GM18951 (cell line): ENCODE measurements at regions not wholly inside any gene's neighbourhood (a gene's known extent, or its start where the extent isn't known, plus 50 kb on each side); places are given as distances from the start of the nearest gene placed in this dataset.
"Not testable (repeated sequence)": the region's sequence is repeated elsewhere in the genome, so short reads cannot be mapped to it uniquely, and the experiment has no call there.

Experiments used
- POLR2A ChIP-seq: IDR thresholded peaks from 4 replicates; pipeline ENCODE4 v1.6.1; 2011; ENCODE audit warnings: mild to moderate bottlenecking; ENCODE audit not compliant: insufficient read length, insufficient read depth; ENCODE audit errors: extremely low read depth
- in situ Hi-C: fragments of 300-500 bp; cut with MboI; formaldehyde crosslinking; loops from one replicate; pipeline ENCODE4 v1.12.0; 2022; ENCODE audit warnings: low sequenced_read_pairs, mixed read lengths, inconsistent platforms; ENCODE audit not compliant: unreplicated experiment

GRCh38 chr5:60036192-60036938, 142.8 kb upstream of the PDE4D start:
- in situ Hi-C loops: no loop called here
- TF ChIP-seq POLR2A: no peak

GRCh38 chr5:60026161-60026560, 132.6 kb upstream of the PDE4D start:
- in situ Hi-C loops: no loop called here
- TF ChIP-seq POLR2A: no peak

GRCh38 chr5:60024104-60024503, 130.6 kb upstream of the PDE4D start:
- in situ Hi-C loops: no loop called here
- no peak for TF ChIP-seq POLR2A

GRCh38 chr5:60023255-60023654, 129.7 kb upstream of the PDE4D start:
- in situ Hi-C loops: no loop called here

GRCh38 chr5:60020457-60020856, 126.9 kb upstream of the PDE4D start:
- in situ Hi-C loops: no loop called here
- TF ChIP-seq POLR2A: no peak

More at GRCh38 chr5:60023255-60023654, 129.7 kb upstream of the PDE4D start:
- no peak for TF ChIP-seq POLR2A

- in situ Hi-C loops: not testable (repeated sequence)
Observed at GRCh38 chr5:60018960-60019359, 125.4 kb upstream of the PDE4D start.

- TF ChIP-seq POLR2A: no peak
- in situ Hi-C loops: no loop called here
Observed at GRCh38 chr5:60018091-60018490, 124.6 kb upstream of the PDE4D start.

GRCh38 chr5:60014331-60014730, 120.8 kb upstream of the PDE4D start:
- no peak for TF ChIP-seq POLR2A

GRCh38 chr5:60010853-60011252, 117.3 kb upstream of the PDE4D start:
- no peak for TF ChIP-seq POLR2A
- in situ Hi-C loops: no loop called here

More at GRCh38 chr5:60014331-60014730, 120.8 kb upstream of the PDE4D start:
- in situ Hi-C loops: no loop called here

- in situ Hi-C loops: no loop called here
- TF ChIP-seq POLR2A: no peak
Observed at GRCh38 chr5:60010328-60010727, 116.8 kb upstream of the PDE4D start.

GRCh38 chr5:60007729-60008128, 114.2 kb upstream of the PDE4D start:
- no peak for TF ChIP-seq POLR2A

GRCh38 chr5:59999056-59999455, 105.5 kb upstream of the PDE4D start:
- TF ChIP-seq POLR2A: no peak
- in situ Hi-C loops: no loop called here

More at GRCh38 chr5:60007729-60008128, 114.2 kb upstream of the PDE4D start:
- in situ Hi-C loops: no loop called here

GRCh38 chr5:59992206-59992605, 98.7 kb upstream of the PDE4D start:
- no peak for TF ChIP-seq POLR2A
- in situ Hi-C loops: no loop called here

GRCh38 chr5:59988396-59988795, 94.9 kb upstream of the PDE4D start:
- no peak for TF ChIP-seq POLR2A

More at GRCh38 chr5:59988396-59988795, 94.9 kb upstream of the PDE4D start:
- in situ Hi-C loops: no loop called here
